GM12865 (cell line): ENCODE measurements at regions not wholly inside any gene's neighbourhood (a gene's known extent, or its start where the extent isn't known, plus 50 kb on each side); places are given as distances from the start of the nearest gene placed in this dataset.

ENCODE experiments used
- DNase-seq: peaks from one replicate; pipeline ENCODE4 v3.0.0; 2010; ENCODE audit warnings: low read depth
- H3K4me3 ChIP-seq: 2 replicates; pipeline ENCODE4 v1.5.1; 2011; ENCODE audit warnings: mild to moderate bottlenecking, low read depth, low read length, control low read depth
- CTCF ChIP-seq: IDR thresholded peaks from 2 replicates; pipeline ENCODE4 v1.5.1; 2011; ENCODE audit warnings: low read length, control low read depth, low read depth, inconsistent platforms; ENCODE audit not compliant: insufficient read depth; ENCODE audit errors: missing control alignments

- no peak for TF ChIP-seq CTCF
- DNase-seq = no peak
These were observed 741.1 kb downstream of the VGLL3 start for GRCh38 chr3:86249833-86250232.

GRCh38 chr3:86245360-86245759 is 745.6 kb downstream of the VGLL3 start:
- no peak for TF ChIP-seq CTCF
- no peak overlapping the region for H3K4me3 ChIP-seq
- DNase-seq = no peak

More at GRCh38 chr3:86249833-86250232, 741.1 kb downstream of the VGLL3 start:
- H3K4me3 ChIP-seq = no peak overlapping the region

- no peak overlapping the region for H3K4me3 ChIP-seq
- no peak for TF ChIP-seq CTCF
These were observed 746.0 kb downstream of the VGLL3 start for GRCh38 chr3:86244905-86245304.

GRCh38 chr3:86239946-86240345 is 751.0 kb downstream of the VGLL3 start:
- TF ChIP-seq CTCF = no peak
- no peak for DNase-seq
- no peak overlapping the region for H3K4me3 ChIP-seq

More at GRCh38 chr3:86244905-86245304, 746.0 kb downstream of the VGLL3 start:
- DNase-seq = no peak

GRCh38 chr3:86234506-86235254 is 756.3 kb downstream of the VGLL3 start:
- DNase-seq = no peak
- H3K4me3 ChIP-seq = no peak overlapping the region
- no peak for TF ChIP-seq CTCF

- DNase-seq = no peak
- H3K4me3 ChIP-seq = no peak overlapping the region
- no peak for TF ChIP-seq CTCF
These were observed 760.2 kb downstream of the VGLL3 start for GRCh38 chr3:86230762-86231161.

- H3K4me3 ChIP-seq = no peak overlapping the region
- TF ChIP-seq CTCF = no peak
- no peak for DNase-seq
These were observed 761.2 kb downstream of the VGLL3 start for GRCh38 chr3:86229775-86230094.
